ENCODE measurements at regions not wholly inside any gene's neighbourhood (a gene's known extent, or its start where the extent isn't known, plus 50 kb on each side); places are given as distances from the start of the nearest gene placed in this dataset.

- ATAC-seq (no peak), DNase-seq (ENCODE audit: low spot score) (no peak)
- Histone ChIP-seq H3K4me2 (no peak overlapping the region), H2AFZ (peak overlapping the region; percentile 80; the same call in 1 of the 2 replicates), H3K4me3 (no peak overlapping the region), H3K9me2 (ENCODE audit: insufficient read depth) (0 out of 2 replicates have a peak, but pooled peaks cover 4% of the 10 kb centered on the region), H3F3A (replicated peaks; ENCODE audit: low read depth) (no peaks in the 10 kb centered on the region), H4K20me1 (replicated peaks; ENCODE audit: insufficient read depth) (no peaks in the 10 kb centered on the region), H3K36me3 (ENCODE audit: insufficient read depth) (no peaks in the 10 kb centered on the region), H3K4me1 (ENCODE audit: insufficient read depth) (no peaks in the 10 kb centered on the region; the same call in 1 of the 2 replicates), H3K79me2 (replicated peaks; ENCODE audit: insufficient read depth) (no peaks in the 10 kb centered on the region), H3K27me3 (ENCODE audit: insufficient read depth) (no peaks in the 10 kb centered on the region), H3K27ac (ENCODE audit: low read depth) (no peak overlapping the region)
- Mint-ChIP-seq H3K9me3 (peaks cover 6% of the 10 kb centered on the region; the same call in 2 of the 3 replicates), H3K27ac (no peak overlapping the region), H3K4me3 (no peak overlapping the region), H3K4me1 (peaks cover 9% of the 10 kb centered on the region), H3K36me3 (ENCODE audit: low read depth) (no peaks in the 10 kb centered on the region; the same call in 2 of the 3 replicates), H3K27me3 (ENCODE audit: insufficient read depth, low read depth, poor library complexity) (peaks cover 4% of the 10 kb centered on the region)
- no peak for TF ChIP-seq STAT1 (IDR thresholded peaks at IDR 0.05; ENCODE audit: unreplicated experiment)
Observed at GRCh38 chr2:234189786-234190300, 139.3 kb downstream of the SPP2 start.

GRCh38 chr2:234189230-234189629 is 138.7 kb downstream of the SPP2 start:
- Mint-ChIP-seq H3K27ac (peak overlapping the region; percentile 43; the same call in 1 of the 2 replicates), H3K27me3 (ENCODE audit: insufficient read depth, low read depth, poor library complexity) (peaks cover 4% of the 10 kb centered on the region), H3K36me3 (ENCODE audit: low read depth) (no peaks in the 10 kb centered on the region; the same call in 2 of the 3 replicates), H3K9me3 (peaks cover 6% of the 10 kb centered on the region; the same call in 2 of the 3 replicates), H3K4me1 (peaks cover 9% of the 10 kb centered on the region), H3K4me3 (no peak overlapping the region)
- Histone ChIP-seq H2AFZ (peak overlapping the region; percentile 80), H3K79me2 (replicated peaks; ENCODE audit: insufficient read depth) (no peaks in the 10 kb centered on the region), H4K20me1 (replicated peaks; ENCODE audit: insufficient read depth) (no peaks in the 10 kb centered on the region), H3F3A (replicated peaks; ENCODE audit: low read depth) (no peaks in the 10 kb centered on the region), H3K36me3 (ENCODE audit: insufficient read depth) (no peaks in the 10 kb centered on the region), H3K4me3 (no peak overlapping the region), H3K27me3 (ENCODE audit: insufficient read depth) (no peaks in the 10 kb centered on the region), H3K4me1 (ENCODE audit: insufficient read depth) (no peaks in the 10 kb centered on the region; the same call in 1 of the 2 replicates), H3K27ac (ENCODE audit: low read depth) (no peak overlapping the region), H3K4me2 (no peak overlapping the region), H3K9me2 (ENCODE audit: insufficient read depth) (0 out of 2 replicates have a peak, but pooled peaks cover 4% of the 10 kb centered on the region)
- peak; percentile 26 to 28; a peak in 3 of 4 replicates for TF ChIP-seq CTCF (conservative IDR thresholded peaks at IDR 0.05; ENCODE audit: low read depth in 2 of 2)
- TF ChIP-seq STAT1 (IDR thresholded peaks at IDR 0.05; ENCODE audit: unreplicated experiment) = no peak
- 0 out of 2 replicates have a peak, but pooled peaks have one; percentile 16 for TF ChIP-seq ZNF462 (CRISPR knock-in tag; IDR thresholded peaks at IDR 0.05)
- ATAC-seq (peak; percentile 84), DNase-seq (ENCODE audit: low spot score) (peak; percentile 54)
